Loucy (cell line): ENCODE measurements at regions not wholly inside any gene's neighbourhood (a gene's known extent, or its start where the extent isn't known, plus 50 kb on each side); places are given as distances from the start of the nearest gene placed in this dataset.
"Not testable (repeated sequence)": the region's sequence is repeated elsewhere in the genome, so short reads cannot be mapped to it uniquely, and the experiment has no call there.

Experiments
- EZH2phosphoT487 ChIP-seq: fragments of 200-600 bp; IDR thresholded peaks from 2 replicates; pipeline ENCODE4 v1.6.1; 2018; ENCODE audit warnings: antibody characterized with exemption, mild to moderate bottlenecking, moderate library complexity, borderline replicate concordance
- TF ChIP-seq, protein P1 (sequence below): fragments of 200-600 bp; sonication (generic); conservative IDR thresholded peaks from 2 replicates; pipeline ENCODE4 v1.5.1; 2014; ENCODE audit warnings: mild to moderate bottlenecking, antibody characterized with exemption, low read length

DNA sequence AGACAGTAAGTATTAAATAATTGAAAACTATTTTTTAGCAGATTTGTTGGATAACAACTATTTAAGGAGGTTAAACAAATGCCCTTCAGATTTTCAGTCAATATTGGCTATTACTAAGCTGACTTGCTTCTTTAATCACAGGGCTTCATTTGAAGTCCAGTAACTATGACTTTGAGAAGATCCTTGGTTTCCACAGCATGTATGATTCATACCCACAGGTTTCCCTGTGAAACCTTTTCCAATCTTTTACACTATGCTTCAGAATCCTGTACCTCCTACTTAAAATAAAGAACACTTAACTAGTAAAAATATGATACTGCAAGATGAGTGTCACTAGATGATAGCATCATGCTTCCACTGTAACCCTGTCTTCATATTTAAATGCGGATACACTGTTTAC lies 211.9 kb downstream of the SPATA31A1 start:
- TF ChIP-seq EZH2phosphoT487 = not testable (repeated sequence)
- TF ChIP-seq, protein P1, sequence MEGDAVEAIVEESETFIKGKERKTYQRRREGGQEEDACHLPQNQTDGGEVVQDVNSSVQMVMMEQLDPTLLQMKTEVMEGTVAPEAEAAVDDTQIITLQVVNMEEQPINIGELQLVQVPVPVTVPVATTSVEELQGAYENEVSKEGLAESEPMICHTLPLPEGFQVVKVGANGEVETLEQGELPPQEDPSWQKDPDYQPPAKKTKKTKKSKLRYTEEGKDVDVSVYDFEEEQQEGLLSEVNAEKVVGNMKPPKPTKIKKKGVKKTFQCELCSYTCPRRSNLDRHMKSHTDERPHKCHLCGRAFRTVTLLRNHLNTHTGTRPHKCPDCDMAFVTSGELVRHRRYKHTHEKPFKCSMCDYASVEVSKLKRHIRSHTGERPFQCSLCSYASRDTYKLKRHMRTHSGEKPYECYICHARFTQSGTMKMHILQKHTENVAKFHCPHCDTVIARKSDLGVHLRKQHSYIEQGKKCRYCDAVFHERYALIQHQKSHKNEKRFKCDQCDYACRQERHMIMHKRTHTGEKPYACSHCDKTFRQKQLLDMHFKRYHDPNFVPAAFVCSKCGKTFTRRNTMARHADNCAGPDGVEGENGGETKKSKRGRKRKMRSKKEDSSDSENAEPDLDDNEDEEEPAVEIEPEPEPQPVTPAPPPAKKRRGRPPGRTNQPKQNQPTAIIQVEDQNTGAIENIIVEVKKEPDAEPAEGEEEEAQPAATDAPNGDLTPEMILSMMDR = not testable (repeated sequence)
